ENCODE measurements at regions not wholly inside any gene's neighbourhood (a gene's known extent, or its start where the extent isn't known, plus 50 kb on each side); places are given as distances from the start of the nearest gene placed in this dataset.
"Not testable (repeated sequence)": the region's sequence is repeated elsewhere in the genome, so short reads cannot be mapped to it uniquely, and the experiment has no call there.

DNA sequence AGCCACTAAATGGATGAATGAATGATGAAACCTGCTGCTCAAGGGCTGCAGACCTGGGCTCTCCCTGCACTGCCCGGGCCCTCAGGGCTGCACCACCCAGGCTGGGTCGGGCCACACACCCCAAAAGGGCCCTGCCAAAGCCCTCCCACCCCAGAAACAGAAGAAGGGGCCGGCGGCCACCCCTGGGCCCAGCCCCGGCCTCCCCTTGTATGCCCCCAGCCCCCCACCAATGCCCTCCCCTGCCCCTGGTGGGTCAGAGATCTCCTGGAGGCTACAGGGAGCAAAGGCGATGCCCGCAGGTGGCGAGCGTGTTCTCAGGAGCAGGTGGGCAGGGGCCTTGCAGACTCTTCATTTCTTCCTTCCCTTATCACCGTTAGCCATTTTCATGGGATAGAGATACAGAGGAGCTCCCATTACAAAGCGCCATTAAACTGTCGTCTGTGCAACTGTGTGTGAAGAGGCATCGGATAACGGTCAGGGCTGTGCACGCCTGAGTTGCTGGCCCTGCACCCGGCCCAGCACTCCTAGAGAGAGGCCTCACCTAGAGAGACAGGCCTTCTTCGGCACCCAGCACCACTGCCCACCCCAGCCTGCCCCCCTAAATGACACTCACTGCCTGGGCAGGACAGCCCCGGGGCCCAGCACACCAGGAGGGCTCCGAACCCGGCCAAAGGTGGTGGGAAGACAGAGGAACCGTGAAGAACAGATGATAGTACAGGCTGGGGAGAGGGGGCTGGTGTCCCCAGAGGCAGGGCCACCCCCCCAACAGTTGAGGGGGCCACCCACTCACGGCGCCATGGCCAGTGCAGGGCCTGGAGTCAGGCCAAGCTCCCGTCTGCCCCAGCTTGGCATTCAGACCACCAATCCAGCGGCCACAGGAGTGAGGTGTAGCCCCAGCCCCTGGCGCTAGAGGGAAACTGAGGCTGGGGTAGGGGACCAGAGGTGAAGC, 133.7 kb downstream of the FAM53A start:
- no peak overlapping the region for H3K4me3 Mint-ChIP-seq
- peaks cover 6% of the 10 kb centered on the region; the same call in 1 of the 2 replicates for H3K4me1 Mint-ChIP-seq (ENCODE audit: low read depth)
- H3K27ac Mint-ChIP-seq: no peak overlapping the region
- no peaks in the 10 kb centered on the region for H3K9me3 Mint-ChIP-seq
- H3K27me3 Mint-ChIP-seq (ENCODE audit: insufficient read depth): peaks cover 12% of the 10 kb centered on the region
- DNase-seq: no peak
- no peaks in the 10 kb centered on the region for H3K36me3 Mint-ChIP-seq (ENCODE audit: low read depth)
- TF ChIP-seq, protein P1, sequence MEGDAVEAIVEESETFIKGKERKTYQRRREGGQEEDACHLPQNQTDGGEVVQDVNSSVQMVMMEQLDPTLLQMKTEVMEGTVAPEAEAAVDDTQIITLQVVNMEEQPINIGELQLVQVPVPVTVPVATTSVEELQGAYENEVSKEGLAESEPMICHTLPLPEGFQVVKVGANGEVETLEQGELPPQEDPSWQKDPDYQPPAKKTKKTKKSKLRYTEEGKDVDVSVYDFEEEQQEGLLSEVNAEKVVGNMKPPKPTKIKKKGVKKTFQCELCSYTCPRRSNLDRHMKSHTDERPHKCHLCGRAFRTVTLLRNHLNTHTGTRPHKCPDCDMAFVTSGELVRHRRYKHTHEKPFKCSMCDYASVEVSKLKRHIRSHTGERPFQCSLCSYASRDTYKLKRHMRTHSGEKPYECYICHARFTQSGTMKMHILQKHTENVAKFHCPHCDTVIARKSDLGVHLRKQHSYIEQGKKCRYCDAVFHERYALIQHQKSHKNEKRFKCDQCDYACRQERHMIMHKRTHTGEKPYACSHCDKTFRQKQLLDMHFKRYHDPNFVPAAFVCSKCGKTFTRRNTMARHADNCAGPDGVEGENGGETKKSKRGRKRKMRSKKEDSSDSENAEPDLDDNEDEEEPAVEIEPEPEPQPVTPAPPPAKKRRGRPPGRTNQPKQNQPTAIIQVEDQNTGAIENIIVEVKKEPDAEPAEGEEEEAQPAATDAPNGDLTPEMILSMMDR (IDR thresholded peaks at IDR 0.05): no peak

- H3K4me1 Mint-ChIP-seq (ENCODE audit: low read depth): peaks cover 6% of the 10 kb centered on the region; the same call in 1 of the 2 replicates
- H3K9me3 Mint-ChIP-seq: no peaks in the 10 kb centered on the region
- no peak overlapping the region for H3K4me3 Mint-ChIP-seq
- peaks cover 11% of the 10 kb centered on the region for H3K27me3 Mint-ChIP-seq (ENCODE audit: insufficient read depth)
- no peak for DNase-seq
- H3K36me3 Mint-ChIP-seq (ENCODE audit: low read depth): no peaks in the 10 kb centered on the region
- H3K27ac Mint-ChIP-seq: no peak overlapping the region
- TF ChIP-seq, protein P1 (IDR thresholded peaks at IDR 0.05): no peak
Measured at GRCh38 chr4:1549638-1550035, 134.5 kb downstream of the FAM53A start.

DNA sequence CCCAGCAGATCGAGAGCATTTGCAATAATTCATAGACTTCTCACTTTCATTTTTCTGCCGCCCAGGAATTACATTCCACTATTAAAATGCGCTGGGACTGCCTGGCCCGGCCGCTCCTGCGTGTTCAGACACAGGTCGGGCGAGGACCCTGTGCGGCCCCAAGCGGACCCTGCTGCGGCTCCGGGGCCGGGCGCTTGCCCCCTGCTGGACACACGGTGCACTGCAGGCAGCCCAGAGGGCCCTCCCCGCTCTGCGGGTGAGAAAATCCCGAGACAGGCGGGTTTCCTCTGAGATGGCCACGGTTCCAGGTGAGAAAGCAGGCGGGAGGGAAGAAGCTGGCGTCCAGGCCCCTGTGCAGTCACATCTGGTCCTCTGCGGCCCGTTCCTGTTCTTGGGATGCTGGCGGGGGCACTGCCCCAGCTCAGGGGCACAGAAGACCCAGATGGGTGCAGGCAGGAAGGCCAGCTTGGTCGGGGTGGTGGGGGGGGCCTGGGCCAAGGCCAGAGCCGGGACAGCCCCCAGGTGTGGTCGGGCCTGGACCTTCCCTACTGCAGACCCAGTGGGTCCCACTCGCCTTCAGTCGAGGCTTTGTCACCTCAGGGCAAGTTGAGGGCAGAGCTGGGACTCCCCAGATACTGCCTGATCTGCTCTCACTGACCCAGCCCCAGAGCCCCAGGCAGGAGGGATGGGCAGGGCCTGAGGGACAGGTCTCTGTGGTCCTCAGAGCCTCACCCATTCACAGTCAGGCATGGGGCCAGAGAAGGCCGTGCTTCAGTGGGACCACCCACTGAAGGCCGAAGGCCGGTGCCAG, 135.1 kb downstream of the FAM53A start:
- TF ChIP-seq, protein P1 (IDR thresholded peaks at IDR 0.05): peak; percentile 98
- not testable (repeated sequence) for DNase-seq; H3K36me3 Mint-ChIP-seq (ENCODE audit: low read depth); H3K27ac Mint-ChIP-seq; H3K9me3 Mint-ChIP-seq; H3K4me1 Mint-ChIP-seq (ENCODE audit: low read depth)
- peaks cover 14% of the 10 kb centered on the region for H3K27me3 Mint-ChIP-seq (ENCODE audit: insufficient read depth)
- H3K4me3 Mint-ChIP-seq: peak overlapping the region; percentile 75

- Mint-ChIP-seq H3K27me3 (ENCODE audit: insufficient read depth) (peaks cover 12% of the 10 kb centered on the region), H3K27ac (no peak overlapping the region), H3K4me3 (peak overlapping the region; percentile 75), H3K4me1 (ENCODE audit: low read depth) (peaks cover 6% of the 10 kb centered on the region; the same call in 1 of the 2 replicates), H3K9me3 (no peaks in the 10 kb centered on the region), H3K36me3 (ENCODE audit: low read depth) (no peaks in the 10 kb centered on the region)
- TF ChIP-seq, protein P1 (IDR thresholded peaks at IDR 0.05): no peak
- DNase-seq: no peak
Measured at GRCh38 chr4:1547856-1548826, 136.0 kb downstream of the FAM53A start.
